ENCODE measurements at regions not wholly inside any gene's neighbourhood (a gene's known extent, or its start where the extent isn't known, plus 50 kb on each side); places are given as distances from the start of the nearest gene placed in this dataset.
"Not testable (repeated sequence)": the region's sequence is repeated elsewhere in the genome, so short reads cannot be mapped to it uniquely, and the experiment has no call there.

- in situ Hi-C loops (cut with HindIII; ENCODE audit: low pct_unique_long_range_greater_than_20kb, low sequenced_read_pairs): not testable (repeated sequence)
- peak; percentile 25 for DNase-seq (ENCODE audit: low read depth, low spot score)
Observed at GRCh38 chr2:89145342-89145741, 453.9 kb downstream of the RPIA start.

GRCh38 chr2:89148256-89148655, 456.8 kb downstream of the RPIA start:
- DNase-seq (ENCODE audit: low read depth, low spot score); in situ Hi-C loops (cut with HindIII; ENCODE audit: low pct_unique_long_range_greater_than_20kb, low sequenced_read_pairs): not testable (repeated sequence)

- in situ Hi-C loops (cut with HindIII; ENCODE audit: low pct_unique_long_range_greater_than_20kb, low sequenced_read_pairs); DNase-seq (ENCODE audit: low read depth, low spot score): not testable (repeated sequence)
Observed at GRCh38 chr2:89151699-89152098, 460.2 kb downstream of the RPIA start.

- DNase-seq (ENCODE audit: low read depth, low spot score); in situ Hi-C loops (cut with HindIII; ENCODE audit: low pct_unique_long_range_greater_than_20kb, low sequenced_read_pairs): not testable (repeated sequence)
Observed at GRCh38 chr2:89152501-89152900, 461.0 kb downstream of the RPIA start.

GRCh38 chr2:89153210-89153609, 461.7 kb downstream of the RPIA start:
- in situ Hi-C loops (cut with HindIII; ENCODE audit: low pct_unique_long_range_greater_than_20kb, low sequenced_read_pairs); DNase-seq (ENCODE audit: low read depth, low spot score): not testable (repeated sequence)

- in situ Hi-C loops (cut with HindIII; ENCODE audit: low pct_unique_long_range_greater_than_20kb, low sequenced_read_pairs); DNase-seq (ENCODE audit: low read depth, low spot score): not testable (repeated sequence)
Observed at GRCh38 chr2:89154247-89154682, 462.8 kb downstream of the RPIA start.

- in situ Hi-C loops (cut with HindIII; ENCODE audit: low pct_unique_long_range_greater_than_20kb, low sequenced_read_pairs); DNase-seq (ENCODE audit: low read depth, low spot score): not testable (repeated sequence)
Observed at GRCh38 chr2:89160306-89160705, 468.8 kb downstream of the RPIA start.

- DNase-seq (ENCODE audit: low read depth, low spot score); in situ Hi-C loops (cut with HindIII; ENCODE audit: low pct_unique_long_range_greater_than_20kb, low sequenced_read_pairs): not testable (repeated sequence)
Observed at GRCh38 chr2:89161626-89162025, 470.2 kb downstream of the RPIA start.

GRCh38 chr2:89170506-89171173, 479.2 kb downstream of the RPIA start:
- in situ Hi-C loops (cut with HindIII; ENCODE audit: low pct_unique_long_range_greater_than_20kb, low sequenced_read_pairs); DNase-seq (ENCODE audit: low read depth, low spot score): not testable (repeated sequence)

GRCh38 chr2:89171174-89171519, 479.7 kb downstream of the RPIA start:
- DNase-seq (ENCODE audit: low read depth, low spot score); in situ Hi-C loops (cut with HindIII; ENCODE audit: low pct_unique_long_range_greater_than_20kb, low sequenced_read_pairs): not testable (repeated sequence)

- DNase-seq (ENCODE audit: low read depth, low spot score); in situ Hi-C loops (cut with HindIII; ENCODE audit: low pct_unique_long_range_greater_than_20kb, low sequenced_read_pairs): not testable (repeated sequence)
Observed at GRCh38 chr2:89177004-89177403, 485.5 kb downstream of the RPIA start.

- in situ Hi-C loops (cut with HindIII; ENCODE audit: low pct_unique_long_range_greater_than_20kb, low sequenced_read_pairs); DNase-seq (ENCODE audit: low read depth, low spot score): not testable (repeated sequence)
Observed at GRCh38 chr2:89182221-89182620, 490.7 kb downstream of the RPIA start.

- DNase-seq (ENCODE audit: low read depth, low spot score); in situ Hi-C loops (cut with HindIII; ENCODE audit: low pct_unique_long_range_greater_than_20kb, low sequenced_read_pairs): not testable (repeated sequence)
Observed at GRCh38 chr2:89184746-89185145, 493.3 kb downstream of the RPIA start.

GRCh38 chr2:89195636-89196251, 504.3 kb downstream of the RPIA start:
- in situ Hi-C loops (cut with HindIII; ENCODE audit: low pct_unique_long_range_greater_than_20kb, low sequenced_read_pairs); DNase-seq (ENCODE audit: low read depth, low spot score): not testable (repeated sequence)

GRCh38 chr2:89196719-89197118, 505.2 kb downstream of the RPIA start:
- not testable (repeated sequence) for DNase-seq (ENCODE audit: low read depth, low spot score)

GRCh38 chr2:89198026-89198425, 506.6 kb downstream of the RPIA start:
- DNase-seq (ENCODE audit: low read depth, low spot score); in situ Hi-C loops (cut with HindIII; ENCODE audit: low pct_unique_long_range_greater_than_20kb, low sequenced_read_pairs): not testable (repeated sequence)

More at GRCh38 chr2:89196719-89197118, 505.2 kb downstream of the RPIA start:
- in situ Hi-C loops (cut with HindIII; ENCODE audit: low pct_unique_long_range_greater_than_20kb, low sequenced_read_pairs): not testable (repeated sequence)

- in situ Hi-C loops (cut with HindIII; ENCODE audit: low pct_unique_long_range_greater_than_20kb, low sequenced_read_pairs); DNase-seq (ENCODE audit: low read depth, low spot score): not testable (repeated sequence)
Observed at GRCh38 chr2:89199453-89200246, 508.2 kb downstream of the RPIA start.

GRCh38 chr2:89200247-89200527, 508.7 kb downstream of the RPIA start:
- in situ Hi-C loops (cut with HindIII; ENCODE audit: low pct_unique_long_range_greater_than_20kb, low sequenced_read_pairs); DNase-seq (ENCODE audit: low read depth, low spot score): not testable (repeated sequence)

Data from SK-MEL-5 (cell line).